HEK293T (cell line): ENCODE measurements at regions not wholly inside any gene's neighbourhood (a gene's known extent, or its start where the extent isn't known, plus 50 kb on each side); places are given as distances from the start of the nearest gene placed in this dataset.

Experiments used
- ARNT ChIP-seq: fragments of 450-650 bp; IDR thresholded peaks from 2 replicates; pipeline ENCODE4 v1.6.1; 2017; ENCODE audit warnings: mild to moderate bottlenecking
- BHLHE40 ChIP-seq: fragments of 450-650 bp; IDR thresholded peaks from 2 replicates; pipeline ENCODE4 v1.6.1; 2016; ENCODE audit warnings: mild to moderate bottlenecking, moderate library complexity, borderline replicate concordance
- CTBP1 ChIP-seq: fragments of 450-650 bp; IDR thresholded peaks from 2 replicates; pipeline ENCODE4 v1.6.1; 2016; ENCODE audit warnings: borderline replicate concordance
- ELF4 ChIP-seq: fragments of 450-650 bp; IDR thresholded peaks from 2 replicates; pipeline ENCODE4 v1.6.1; 2017; ENCODE audit warnings: antibody characterized with exemption
- FOXA1 ChIP-seq: fragments of 450-650 bp; IDR thresholded peaks from 2 replicates; pipeline ENCODE4 v1.6.1; 2016; ENCODE audit warnings: mild to moderate bottlenecking
- FOXK2 ChIP-seq: fragments of 450-650 bp; IDR thresholded peaks from 2 replicates; pipeline ENCODE4 v1.6.1; 2016; ENCODE audit warnings: mild to moderate bottlenecking
- FOXM1 ChIP-seq: fragments of 450-650 bp; IDR thresholded peaks from 2 replicates; pipeline ENCODE4 v1.6.1; 2017; ENCODE audit warnings: mild to moderate bottlenecking, borderline replicate concordance
- HDGF ChIP-seq: fragments of 450-650 bp; IDR thresholded peaks from 2 replicates; pipeline ENCODE4 v1.6.1; 2017; ENCODE audit warnings: antibody characterized with exemption, borderline replicate concordance
- LEF1 ChIP-seq: fragments of 450-650 bp; IDR thresholded peaks from 2 replicates; pipeline ENCODE4 v1.6.1; 2017; ENCODE audit warnings: mild to moderate bottlenecking, borderline replicate concordance
- NFRKB ChIP-seq: fragments of 450-650 bp; IDR thresholded peaks from 2 replicates; pipeline ENCODE4 v1.6.1; 2016; ENCODE audit warnings: mild to moderate bottlenecking, moderate library complexity
- PKNOX1 ChIP-seq: fragments of 450-650 bp; IDR thresholded peaks from 2 replicates; pipeline ENCODE4 v1.6.1; 2016
- SP1 ChIP-seq: fragments of 450-650 bp; IDR thresholded peaks from 2 replicates; pipeline ENCODE4 v1.6.1; 2017
- SUZ12 ChIP-seq: fragments of 450-650 bp; IDR thresholded peaks from 2 replicates; pipeline ENCODE4 v1.6.1; 2016; ENCODE audit warnings: mild to moderate bottlenecking
- ZNF384 ChIP-seq: fragments of 450-650 bp; IDR thresholded peaks from 2 replicates; pipeline ENCODE4 v1.6.1; 2016

- TF ChIP-seq ARNT, result no peak
- no peak for TF ChIP-seq LEF1
- TF ChIP-seq ELF4, result no peak
- TF ChIP-seq SP1, result no peak
- no peak for TF ChIP-seq ZNF384
- no peak for TF ChIP-seq FOXK2
- TF ChIP-seq FOXM1, result no peak
- TF ChIP-seq FOXA1, result no peak
- no peak for TF ChIP-seq NFRKB
- TF ChIP-seq BHLHE40, result no peak
- no peak for TF ChIP-seq SUZ12
- no peak for TF ChIP-seq HDGF
- no peak for TF ChIP-seq PKNOX1
- no peak for TF ChIP-seq CTBP1
Observed at GRCh38 chr5:100004969-100005368, 530.2 kb upstream of the FAM174A start.
